NCI-H82 (cell line): ENCODE measurements at regions not wholly inside any gene's neighbourhood (a gene's known extent, or its start where the extent isn't known, plus 50 kb on each side); places are given as distances from the start of the nearest gene placed in this dataset.
"Not testable (repeated sequence)": the region's sequence is repeated elsewhere in the genome, so short reads cannot be mapped to it uniquely, and the experiment has no call there.

ENCODE experiments used
- DNase-seq: peaks from one replicate; lab custom pipeline; 2025; lab: John Stamatoyannopoulos, UW

DNA sequence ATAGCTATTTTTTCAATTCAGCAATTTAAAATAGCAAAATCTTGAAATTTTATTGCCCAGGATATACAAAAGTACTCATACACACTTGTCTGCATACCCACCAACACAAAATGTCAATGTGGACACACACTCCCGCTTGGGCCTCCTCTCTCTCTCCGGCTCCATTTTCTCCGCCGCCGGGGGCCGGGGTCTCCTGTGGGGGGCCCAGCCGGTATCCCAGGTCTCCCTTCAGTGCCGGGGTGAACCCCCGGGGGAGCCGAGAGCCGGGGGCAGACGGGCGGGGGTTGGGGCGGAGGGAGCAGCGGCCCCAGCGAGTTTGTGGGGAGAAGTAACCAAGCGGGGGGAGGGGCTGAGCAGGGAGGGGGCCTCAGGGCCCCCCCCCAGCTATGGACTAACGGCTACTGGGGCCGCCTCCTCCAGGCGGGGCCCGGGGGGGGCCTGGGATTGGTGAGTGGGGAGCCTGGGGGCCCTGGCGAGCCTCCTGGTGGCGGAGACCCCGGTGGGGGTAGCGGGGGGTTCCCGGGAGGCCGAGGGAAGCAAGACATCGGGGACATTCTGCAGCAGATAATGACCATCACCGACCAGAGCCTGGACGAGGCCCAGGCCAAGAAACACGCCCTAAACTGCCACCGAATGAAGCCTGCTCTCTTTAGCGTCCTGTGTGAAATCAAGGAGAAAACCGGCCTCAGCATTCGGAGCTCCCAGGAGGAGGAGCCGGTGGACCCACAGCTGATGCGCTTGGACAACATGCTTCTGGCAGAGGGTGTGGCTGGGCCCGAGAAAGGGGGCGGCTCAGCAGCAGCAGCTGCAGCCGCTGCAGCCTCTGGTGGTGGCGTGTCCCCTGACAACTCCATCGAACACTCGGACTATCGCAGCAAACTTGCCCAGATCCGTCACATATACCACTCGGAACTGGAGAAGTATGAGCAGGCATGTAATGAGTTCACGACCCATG lies 56.6 kb downstream of the CHST2 start:
- not testable (repeated sequence) for DNase-seq

DNA sequence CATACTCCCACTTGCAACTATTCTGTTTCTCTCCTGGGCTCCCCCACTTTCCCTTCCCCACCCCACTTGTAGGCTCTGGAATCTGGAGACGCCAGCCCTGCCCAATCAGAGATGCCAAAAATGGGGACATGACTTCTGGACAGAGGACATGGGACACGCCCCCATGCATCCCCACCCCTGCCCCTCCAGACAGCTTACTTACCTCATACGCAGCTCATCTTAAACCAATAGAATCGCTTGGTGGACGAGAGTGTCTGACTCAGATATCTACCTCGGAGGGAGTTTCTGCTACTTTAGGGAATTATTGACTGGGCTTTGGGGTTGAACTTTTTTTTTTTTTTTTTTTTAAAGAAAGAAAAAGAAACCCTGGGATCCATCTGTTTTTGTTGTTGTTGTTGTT lies 58.4 kb downstream of the CHST2 start:
- peak; percentile 10 for DNase-seq

DNA sequence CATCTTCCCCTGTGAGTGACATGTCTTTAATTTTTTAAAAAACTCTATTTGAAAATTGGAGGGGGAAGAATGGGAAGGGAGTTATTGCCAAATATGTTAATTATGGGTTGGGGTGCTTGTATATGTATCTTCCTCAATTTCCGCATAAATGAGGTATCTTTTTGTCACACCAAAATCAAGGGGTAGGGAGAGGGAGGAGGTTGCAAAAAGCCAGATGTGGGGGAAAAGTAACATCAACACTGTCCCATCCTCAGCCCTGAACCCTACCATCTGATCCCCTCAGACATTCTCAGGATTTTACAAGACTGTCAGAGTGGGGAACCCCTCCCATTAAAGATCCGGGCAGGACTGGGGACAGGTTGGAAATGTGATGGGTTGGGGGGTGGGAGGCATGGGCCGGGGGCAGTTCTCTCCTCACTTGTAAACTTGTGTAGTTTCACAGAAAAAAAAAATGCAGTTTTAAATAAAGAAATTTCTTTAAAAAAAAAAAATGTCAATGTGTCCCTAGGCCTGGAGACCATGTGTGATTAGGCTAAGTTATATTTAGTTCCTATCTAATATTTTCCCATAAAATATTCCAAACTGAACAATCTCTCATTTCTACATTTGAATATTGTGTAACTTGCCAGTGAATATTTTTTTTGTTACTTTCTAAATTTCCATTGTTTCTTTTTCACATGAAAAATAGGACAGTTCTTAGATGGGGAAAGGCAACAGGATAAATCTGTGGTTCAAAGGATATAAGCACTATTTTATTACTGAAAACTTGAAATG lies 59.4 kb downstream of the CHST2 start:
- not testable (repeated sequence) for DNase-seq

DNA sequence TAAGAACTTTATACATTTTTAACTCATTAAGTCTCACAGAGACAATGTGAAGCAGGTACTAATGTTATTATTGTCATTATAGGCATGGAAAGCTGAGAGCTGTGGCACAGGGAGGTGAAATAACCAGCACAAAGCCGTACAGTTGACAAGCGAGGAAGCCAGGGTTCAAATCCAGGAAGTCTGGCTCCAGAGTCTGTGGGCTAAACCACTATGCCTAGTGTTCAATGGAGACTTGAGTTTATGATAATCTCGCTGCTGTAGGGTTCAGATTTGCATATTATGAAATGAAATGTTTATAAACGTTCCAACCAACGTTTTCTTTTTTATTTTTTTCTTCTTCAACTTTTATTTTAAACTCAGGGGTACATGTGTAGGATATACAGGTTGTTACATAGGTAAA lies 60.0 kb downstream of the CHST2 start:
- no peak for DNase-seq

DNA sequence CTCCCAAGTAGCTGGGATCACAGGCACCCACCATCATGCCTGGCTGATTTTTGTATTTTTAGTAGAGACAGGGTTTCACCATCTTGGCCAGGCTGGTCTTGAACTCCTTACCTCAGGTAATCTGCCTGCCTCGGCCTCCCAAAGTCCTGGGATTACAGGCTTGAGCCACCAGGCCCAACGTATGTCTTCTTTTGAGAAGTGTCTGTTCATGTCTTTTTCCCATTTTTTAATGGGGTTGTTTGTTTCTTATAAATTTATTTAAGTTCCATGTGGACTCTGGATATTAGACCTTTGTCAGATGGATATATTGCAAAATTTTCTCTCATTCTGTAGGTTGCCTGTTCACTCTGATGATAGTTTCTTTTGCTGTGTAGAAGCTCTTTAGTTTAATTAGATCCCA lies 61.3 kb downstream of the CHST2 start:
- not testable (repeated sequence) for DNase-seq

DNA sequence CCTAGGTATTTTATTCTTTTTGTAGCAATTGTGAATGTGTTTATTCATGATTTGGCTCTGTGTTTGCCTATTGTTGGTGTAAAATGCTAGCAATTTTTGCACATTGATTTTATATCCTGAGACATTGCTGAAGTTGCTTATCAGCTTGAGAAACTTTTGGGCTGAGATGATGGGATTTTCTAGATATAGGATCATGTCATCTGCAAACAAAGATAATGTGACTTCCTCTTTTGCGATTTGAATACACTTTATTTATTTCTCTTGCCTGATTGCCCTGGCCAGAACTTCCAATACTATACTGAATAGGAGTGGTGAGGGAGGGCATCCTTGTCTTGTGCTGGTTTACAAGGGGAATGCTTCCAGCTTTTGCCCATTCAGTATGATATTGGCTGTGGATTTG lies 62.4 kb downstream of the CHST2 start:
- not testable (repeated sequence) for DNase-seq

DNA sequence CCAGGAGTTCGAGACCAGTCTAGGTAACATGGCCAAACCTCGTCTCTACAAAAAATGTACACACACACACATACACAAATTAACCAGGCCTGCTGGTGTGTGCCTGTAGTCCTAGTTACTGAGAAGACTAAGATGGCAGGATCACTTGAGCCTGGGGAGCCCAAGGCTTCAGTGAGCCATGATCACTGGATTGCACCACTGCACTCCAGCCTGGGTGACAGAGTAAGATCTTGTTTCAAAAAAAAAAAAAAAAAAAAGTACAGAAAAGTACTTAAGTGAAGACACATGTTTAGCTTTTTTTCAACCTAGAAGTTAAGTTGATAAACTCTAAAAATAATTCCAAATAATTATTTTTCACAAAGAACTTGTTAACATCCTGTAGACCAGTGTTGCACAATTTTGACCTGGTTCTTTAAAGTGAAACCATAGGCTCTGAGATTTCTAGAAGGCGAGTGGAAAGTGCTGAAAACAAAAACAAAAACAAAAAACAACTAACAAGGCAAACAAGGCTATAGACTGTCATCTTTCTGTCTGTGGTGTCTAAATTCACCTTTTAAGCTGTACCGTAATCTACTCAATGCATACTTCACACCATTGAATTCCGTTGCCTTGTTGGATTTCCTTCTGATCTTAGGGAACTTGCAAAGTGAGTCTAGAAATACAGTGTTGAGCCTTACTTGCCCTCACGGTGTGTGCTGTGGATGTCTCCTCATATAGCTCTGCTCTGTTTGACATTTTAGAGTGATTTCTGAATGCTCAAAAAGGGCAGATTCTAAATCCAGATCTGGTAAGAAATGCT lies 63.5 kb downstream of the CHST2 start:
- DNase-seq: no peak

DNA sequence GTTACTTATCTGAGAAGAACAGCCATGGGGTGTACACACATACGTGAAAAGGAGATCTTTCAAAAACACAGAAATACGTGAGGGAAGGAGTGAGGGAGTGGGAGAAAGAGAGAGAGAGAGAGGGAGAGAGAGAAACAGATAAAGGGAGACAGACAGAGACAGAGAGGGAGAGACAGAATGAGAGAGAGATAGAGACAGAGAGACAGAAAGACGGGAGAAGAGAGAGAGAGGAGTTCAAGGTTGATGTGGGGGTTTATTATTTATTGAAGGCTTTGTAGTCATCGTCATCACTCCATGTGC lies 64.0 kb downstream of the CHST2 start:
- DNase-seq: no peak

DNA sequence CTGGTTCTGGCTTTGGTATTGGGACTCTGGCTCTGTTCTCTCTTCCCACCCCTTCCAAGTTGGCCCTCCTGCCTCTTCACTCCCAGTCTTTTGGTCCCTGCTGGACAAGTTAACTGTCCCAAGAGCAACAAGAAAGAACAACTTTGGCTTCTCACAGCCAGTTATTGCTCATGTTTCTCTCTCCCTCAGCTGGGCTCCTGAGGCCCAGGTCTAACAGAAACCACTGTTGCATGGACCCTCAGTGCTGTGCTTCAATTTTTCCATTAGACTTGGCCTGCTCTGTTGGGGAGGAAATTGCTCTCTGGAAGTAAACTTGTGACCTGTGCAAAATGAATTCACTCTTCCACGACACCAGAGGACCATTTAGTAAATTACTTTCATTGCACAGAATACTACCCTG lies 64.5 kb downstream of the CHST2 start:
- no peak for DNase-seq

DNA sequence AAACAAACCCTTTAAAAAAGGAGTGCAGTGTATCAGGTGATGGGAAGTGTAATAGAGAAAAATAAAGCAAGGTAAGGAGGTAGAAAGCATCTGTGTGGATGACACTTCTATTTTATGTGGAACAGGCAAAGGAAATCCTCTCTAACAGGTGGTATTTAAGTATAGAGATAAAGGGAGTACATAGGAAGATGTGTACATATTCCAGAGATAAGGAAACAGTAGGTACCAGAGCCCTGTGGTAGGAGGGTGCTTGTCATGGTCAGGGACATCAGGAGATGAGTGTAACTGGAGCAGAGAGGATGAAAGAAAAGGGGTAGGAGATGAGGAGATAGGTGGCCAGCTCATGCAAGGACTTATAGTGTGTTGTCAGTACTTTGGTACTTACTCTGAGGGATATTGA lies 65.8 kb downstream of the CHST2 start:
- no peak for DNase-seq

DNA sequence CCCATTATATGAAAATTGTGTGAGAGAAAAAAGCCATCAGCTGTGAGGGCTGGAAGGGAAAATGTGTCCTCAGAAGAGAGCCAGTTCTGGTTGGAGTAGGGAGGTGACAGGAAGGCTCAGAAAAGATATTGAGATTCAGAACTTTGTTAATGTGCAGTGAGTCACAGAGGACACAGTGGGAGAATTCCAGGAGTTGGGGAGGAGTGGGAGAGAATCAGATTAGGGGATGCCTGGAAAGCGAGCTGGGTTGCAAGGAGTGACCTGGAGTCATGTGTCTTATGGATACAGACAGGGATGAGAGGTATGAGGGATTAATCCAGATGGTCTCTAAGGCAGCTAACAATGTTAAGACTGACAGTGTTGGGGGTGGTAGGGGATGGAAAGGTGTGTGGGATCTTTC lies 67.5 kb downstream of the CHST2 start:
- peak; percentile 23 for DNase-seq

DNA sequence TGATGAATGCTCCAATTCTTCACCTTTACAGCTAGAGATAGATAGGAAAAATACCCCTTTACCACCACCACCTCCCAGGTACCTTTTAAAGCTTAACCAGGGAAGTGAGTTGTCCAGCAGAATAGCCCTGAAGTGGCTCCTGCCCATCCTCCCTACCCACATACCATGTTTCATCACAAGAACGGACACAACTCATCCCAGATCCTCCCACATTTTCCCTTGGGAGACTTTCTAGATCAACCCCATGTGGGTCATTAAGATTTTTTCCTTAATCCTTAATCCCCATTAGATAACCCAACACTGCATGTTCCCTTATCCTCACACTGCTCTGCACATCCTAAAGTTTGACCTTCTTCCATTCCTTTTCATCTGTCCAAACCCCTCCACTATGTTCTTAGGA lies 69.3 kb downstream of the CHST2 start:
- peak; percentile 47 for DNase-seq

DNA sequence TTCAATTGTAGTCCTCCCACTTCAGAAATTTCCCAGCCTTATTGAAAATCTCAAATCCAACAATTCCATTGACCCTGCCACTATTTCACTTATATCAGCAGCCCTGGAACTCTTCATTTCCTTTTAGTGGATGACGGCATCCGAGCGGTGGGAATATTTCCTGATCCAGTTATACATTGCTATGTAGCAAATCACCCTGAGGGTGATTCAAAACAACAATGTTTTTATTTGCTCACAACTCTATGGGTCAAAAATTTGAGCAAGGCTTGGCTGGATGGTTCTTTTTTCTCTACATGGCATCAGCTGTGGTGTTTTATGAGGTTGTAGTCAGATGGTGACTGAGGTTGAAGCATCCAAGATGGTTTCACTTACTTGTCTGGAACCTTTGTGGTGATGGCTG lies 70.5 kb downstream of the CHST2 start:
- no peak for DNase-seq

DNA sequence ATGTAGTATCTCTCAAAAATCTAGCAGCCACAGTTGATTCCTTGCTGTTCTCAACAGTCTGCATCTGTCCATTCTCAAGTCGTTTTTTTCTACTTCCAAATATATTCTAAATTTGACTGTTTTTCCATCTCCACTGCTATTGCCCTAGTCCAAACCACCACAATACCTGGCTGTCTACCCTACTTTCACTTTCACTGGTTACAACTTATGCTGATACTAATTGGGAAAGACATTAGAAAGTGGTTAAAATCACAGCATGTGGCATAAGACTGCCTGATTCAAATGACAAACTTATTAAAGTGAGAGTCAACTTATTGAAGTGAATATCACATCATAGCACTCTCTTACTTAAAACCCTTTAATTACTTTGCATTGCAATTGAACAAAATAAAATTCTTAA lies 72.6 kb downstream of the CHST2 start:
- DNase-seq: no peak

DNA sequence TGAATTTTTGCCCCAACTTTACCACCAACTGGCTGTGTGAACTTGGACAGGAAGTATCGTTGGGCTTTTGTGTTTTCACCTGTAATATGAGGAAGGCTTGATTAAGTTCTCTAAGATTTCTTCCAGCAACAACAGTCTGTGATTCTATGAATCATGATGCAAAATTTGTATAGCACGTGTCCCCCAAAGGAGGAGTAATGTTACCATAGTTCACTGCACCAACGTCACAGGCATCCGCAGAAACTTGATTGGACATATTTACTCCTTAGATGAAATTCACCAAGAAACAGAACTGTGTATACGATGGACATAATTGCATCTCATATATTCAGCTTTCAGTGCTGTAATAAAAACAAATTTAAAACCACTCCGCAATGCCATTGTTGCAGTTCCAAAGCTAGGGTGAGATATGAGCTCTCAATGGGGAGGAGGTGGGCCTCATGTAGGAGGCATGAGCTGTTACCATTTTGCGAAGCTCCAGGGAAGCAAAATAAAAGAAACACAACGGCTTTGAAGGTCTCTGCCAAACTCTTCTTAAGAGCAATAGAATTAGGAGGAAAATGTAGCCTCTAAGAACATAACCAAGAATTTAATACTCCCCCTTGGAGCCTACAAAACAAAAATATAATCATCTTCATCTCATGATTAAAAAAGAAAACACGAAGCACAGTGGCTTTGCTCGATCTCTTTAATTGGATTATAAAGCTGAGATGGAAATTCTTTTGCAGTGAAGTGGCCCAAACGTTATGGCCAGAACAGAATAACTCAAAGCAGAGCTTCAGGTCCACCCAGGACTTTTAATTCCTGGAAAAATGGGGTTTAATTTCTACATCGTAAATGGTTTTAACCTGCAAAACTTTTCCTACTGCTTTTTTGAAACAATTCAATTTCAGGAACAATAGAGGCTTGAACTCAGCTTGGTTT lies 80.7 kb downstream of the CHST2 start:
- peak; percentile 39 for DNase-seq

DNA sequence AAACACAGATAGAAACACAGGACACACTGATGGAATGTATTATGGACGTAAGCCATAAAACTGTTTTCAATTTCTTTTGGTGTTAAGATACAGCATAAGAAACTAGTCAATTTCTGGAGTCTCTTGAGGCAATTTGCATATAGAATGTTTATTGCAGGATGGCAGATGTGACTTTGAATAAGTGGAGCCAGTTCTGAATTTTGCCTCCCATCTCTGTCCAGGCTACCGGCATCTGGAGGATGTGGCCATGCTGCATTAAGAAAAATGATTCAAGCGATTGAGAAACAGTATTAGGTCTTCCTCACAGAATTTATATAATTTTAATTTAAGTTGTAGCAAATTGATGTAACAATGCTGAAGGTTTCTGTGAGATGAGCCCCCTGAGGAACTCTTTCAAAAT lies 81.5 kb downstream of the CHST2 start:
- DNase-seq: no peak

DNA sequence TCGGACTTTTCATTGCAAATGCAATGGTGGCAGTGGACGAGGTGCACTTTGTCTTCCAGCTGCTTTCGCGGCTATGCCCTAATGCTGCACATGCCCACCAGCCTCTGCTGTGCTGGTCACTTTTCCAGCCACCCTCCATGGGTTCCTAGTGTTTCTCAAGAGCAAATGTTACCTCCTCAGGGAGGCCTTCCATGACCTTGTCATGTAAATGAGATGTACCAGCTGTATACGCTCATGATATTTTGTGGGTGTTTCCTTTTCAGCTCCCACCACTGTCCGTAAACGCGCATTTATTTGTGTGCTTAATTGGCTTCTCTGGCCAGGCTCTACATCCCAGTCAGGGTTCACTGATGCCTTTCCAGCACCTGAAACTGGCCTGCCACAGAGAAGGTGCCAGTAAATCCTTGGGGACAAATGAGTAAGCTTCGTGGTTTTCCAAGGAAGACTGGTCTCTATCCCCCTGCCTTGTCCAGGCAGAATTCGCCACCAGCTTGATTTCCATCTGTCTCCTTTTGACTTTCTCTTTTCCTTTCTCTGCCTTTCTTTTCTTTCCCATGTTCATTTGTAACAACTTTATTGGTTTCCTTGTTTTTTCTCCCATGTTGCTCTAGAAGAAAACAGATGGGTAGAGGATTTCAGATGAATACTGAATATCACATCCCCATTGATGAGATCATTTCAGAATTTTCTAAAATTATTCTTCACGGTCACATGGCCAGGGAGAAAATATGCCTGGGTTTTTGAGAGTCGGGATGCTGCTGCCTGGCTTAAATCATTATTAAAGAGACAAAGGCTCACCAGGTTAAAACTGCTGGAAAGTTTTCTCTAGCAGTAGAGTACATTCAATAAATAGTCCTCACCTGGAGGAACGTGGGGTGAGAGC lies 82.5 kb downstream of the CHST2 start:
- no peak for DNase-seq

DNA sequence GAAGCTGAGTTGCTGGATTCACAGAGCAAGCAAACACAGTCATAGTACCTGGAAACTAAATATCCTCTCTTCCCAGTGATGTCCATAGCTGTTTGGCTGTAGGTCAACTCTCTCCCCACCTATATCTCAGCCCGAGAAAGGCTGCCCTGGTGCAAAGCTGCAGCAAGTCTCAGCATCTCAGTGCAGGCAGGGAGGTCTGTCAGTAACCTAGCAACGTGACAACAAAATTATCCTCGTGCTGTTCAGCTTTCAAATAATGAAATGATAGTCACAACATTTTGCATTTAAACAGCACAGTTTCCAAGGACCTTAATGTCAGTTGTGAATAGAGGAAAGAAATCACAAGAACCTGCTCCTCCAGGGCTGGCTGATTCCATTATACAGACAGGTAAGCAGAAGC lies 83.6 kb downstream of the CHST2 start:
- DNase-seq: no peak

DNA sequence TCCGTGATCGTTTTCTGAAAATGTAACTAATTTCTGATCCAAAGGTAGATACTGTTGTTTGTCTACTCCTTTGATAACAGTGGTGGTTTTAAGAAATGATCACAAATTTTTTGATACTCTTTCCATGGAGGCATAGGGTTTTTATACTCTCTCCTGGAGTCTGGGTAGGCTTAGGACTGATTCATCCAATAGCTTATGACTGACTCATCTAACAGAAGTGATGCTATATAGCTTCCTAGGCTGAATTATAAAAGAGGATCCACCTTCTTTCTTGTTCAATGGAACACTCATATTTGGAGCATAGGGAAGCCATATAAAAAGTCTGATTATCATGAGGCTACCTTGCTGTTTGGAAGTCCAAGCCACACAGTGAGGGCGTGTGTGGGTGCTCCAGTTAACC lies 84.3 kb downstream of the CHST2 start:
- no peak for DNase-seq

DNA sequence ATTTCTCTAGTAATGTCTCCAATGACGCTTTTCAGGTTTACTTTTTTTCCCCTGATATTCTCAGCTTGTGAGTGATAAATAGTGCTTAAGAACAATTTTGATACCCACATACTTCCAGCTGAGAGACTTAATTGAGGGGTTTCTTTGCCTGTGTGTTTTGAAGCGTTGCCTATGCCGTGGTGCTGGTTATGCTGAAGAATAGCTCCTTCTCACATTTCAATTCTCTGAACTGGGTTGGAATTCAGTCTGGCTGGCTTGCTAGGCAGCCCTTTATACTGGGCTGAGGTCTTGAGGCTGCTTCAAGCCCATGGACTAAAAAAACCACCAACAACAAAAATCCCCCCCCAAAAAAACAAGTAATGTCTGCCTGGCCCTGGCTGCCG lies 87.4 kb downstream of the CHST2 start:
- no peak for DNase-seq
